OCI-LY7 (cell line): ENCODE measurements at regions not wholly inside any gene's neighbourhood (a gene's known extent, or its start where the extent isn't known, plus 50 kb on each side); places are given as distances from the start of the nearest gene placed in this dataset.

Experiments used
- BruUV-seq: library from RNA; stranded (reverse); fragments of 400-500 nt; replicated peaks from 2 replicates; lab custom pipeline; 2021; lab: Mats Ljungman, UMichigan
- CTCF ChIA-PET: fragments of 300-600 bp; sonication (Branson Sonifier 250); formaldehyde crosslinking; loops from one replicate; lab custom pipeline; 2022; ENCODE audit warnings: antibody characterized with exemption; ENCODE audit not compliant: unreplicated experiment; lab: Charles Lee
- POLR2A ChIA-PET: fragments of 300-600 bp; sonication (Branson Sonifier 250); formaldehyde crosslinking; loops from one replicate; lab custom pipeline; 2022; ENCODE audit warnings: antibody characterized with exemption; lab: Charles Lee
- DNase-seq: peaks from one replicate; pipeline ENCODE4 v3.0.0-alpha.2; 2015; ENCODE audit warnings: low spot score
- H2AFZ ChIP-seq: fragments of 200-600 bp; sonication (generic), shearing (Covaris generic); 2 replicates; pipeline ENCODE4 v1.6.1; 2014; ENCODE audit warnings: mild to moderate bottlenecking, antibody characterized with exemption, low read length, moderate library complexity
- H3K27ac ChIP-seq: fragments of 200-600 bp; sonication (generic); 2 replicates; pipeline ENCODE4 v1.5.1; 2014; ENCODE audit warnings: mixed run types, low read depth, mild to moderate bottlenecking, moderate library complexity, low read length, inconsistent platforms; ENCODE audit not compliant: poor library complexity, severe bottlenecking
- H3K36me3 ChIP-seq: fragments of 200-600 bp; sonication (generic); 2 replicates; pipeline ENCODE4 v1.6.1; 2014; ENCODE audit warnings: mild to moderate bottlenecking, antibody characterized with exemption, low read length, moderate library complexity, mixed read lengths; ENCODE audit not compliant: insufficient read depth
- H3K4me1 ChIP-seq: fragments of 200-600 bp; sonication (generic); 2 replicates; pipeline ENCODE4 v1.5.1; 2014; ENCODE audit warnings: mild to moderate bottlenecking, low read length; ENCODE audit not compliant: insufficient read depth, poor library complexity, severe bottlenecking
- H3K4me2 ChIP-seq: fragments of 200-600 bp; sonication (generic); 2 replicates; pipeline ENCODE4 v1.6.1; 2014; ENCODE audit warnings: mild to moderate bottlenecking, low read length
- H3K4me3 ChIP-seq: fragments of 200-600 bp; sonication (generic); 2 replicates; pipeline ENCODE4 v1.5.1; 2014; ENCODE audit warnings: mild to moderate bottlenecking, low read depth, low read length; ENCODE audit not compliant: poor library complexity, severe bottlenecking
- H3K79me2 ChIP-seq: fragments of 200-600 bp; sonication (generic); 2 replicates; pipeline ENCODE4 v1.6.1; 2016; ENCODE audit warnings: low read depth, mild to moderate bottlenecking, low read length, moderate library complexity, mixed read lengths; ENCODE audit not compliant: insufficient read depth
- H3K9me2 ChIP-seq: fragments of 200-600 bp; sonication (generic); 2 replicates; pipeline ENCODE4 v1.6.1; 2016; ENCODE audit warnings: mild to moderate bottlenecking, low read length, mixed read lengths; ENCODE audit not compliant: insufficient read depth
- H3K9me3 ChIP-seq: fragments of 200-600 bp; sonication (generic); 2 replicates; pipeline ENCODE4 v1.6.1; 2014; ENCODE audit warnings: mild to moderate bottlenecking, mixed run types, low read length, mixed read lengths
- H4K20me1 ChIP-seq: fragments of 200-600 bp; sonication (generic); 2 replicates; pipeline ENCODE4 v1.6.1; 2014; ENCODE audit warnings: mild to moderate bottlenecking, antibody characterized with exemption, low read length, moderate library complexity, mixed read lengths; ENCODE audit not compliant: insufficient read depth
- CTCF ChIP-seq: fragments of 200-600 bp; sonication (generic); conservative IDR thresholded peaks from 2 replicates; pipeline ENCODE4 v1.5.1; 2014; ENCODE audit warnings: mild to moderate bottlenecking, antibody characterized with exemption, low read length, moderate library complexity, mixed read lengths
- EZH2phosphoT487 ChIP-seq: fragments of 200-600 bp; sonication (generic); IDR thresholded peaks from 2 replicates; pipeline ENCODE4 v1.6.1; 2018; ENCODE audit warnings: low read depth, borderline replicate concordance, mild to moderate bottlenecking, mixed run types, antibody characterized with exemption, low read length, moderate library complexity, mixed read lengths
- intact Hi-C: fragments of 100-400 bp; cut with micrococcal nuclease; formaldehyde crosslinking; loops from one replicate; pipeline ENCODE4 v1.10.0; 2022; ENCODE audit not compliant: unreplicated experiment

- Histone ChIP-seq H4K20me1 (no peaks in the 10 kb centered on the region), H3K9me3 (no peaks in the 10 kb centered on the region), H3K9me2 (no peaks in the 10 kb centered on the region), H3K4me1 (no peaks in the 10 kb centered on the region), H3K27ac (no peak overlapping the region), H2AFZ (no peak overlapping the region), H3K4me3 (no peak overlapping the region), H3K4me2 (no peak overlapping the region), H3K36me3 (no peaks in the 10 kb centered on the region), H3K79me2 (no peaks in the 10 kb centered on the region)
- TF ChIP-seq EZH2phosphoT487 (no peak), CTCF (no peak)
- no TSS peak for BruUV-seq
- DNase-seq: no peak
- ChIA-PET POLR2A (no interaction called here), CTCF (no interaction called here)
- intact Hi-C loops: no loop called here
Observed at GRCh38 chr10:44317856-44318255, 67.0 kb downstream of the CXCL12 start.

DNA sequence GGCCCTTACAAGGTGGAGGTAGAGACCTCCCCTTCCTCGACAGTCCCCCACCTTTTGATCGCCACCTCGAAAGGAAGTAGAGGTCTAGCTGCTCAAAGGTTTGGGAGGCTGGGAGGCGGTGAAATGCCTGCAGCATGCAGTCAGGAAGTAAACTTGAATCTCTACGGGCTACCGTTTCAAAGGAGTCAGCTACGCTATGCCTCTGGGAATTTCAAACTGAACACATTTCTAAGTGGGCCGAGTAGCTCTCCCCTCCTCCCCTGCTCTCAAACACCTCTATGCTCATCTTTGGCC is 68.0 kb downstream of the CXCL12 start:
- DNase-seq: no peak
- Histone ChIP-seq H3K4me2 (no peak overlapping the region), H4K20me1 (no peaks in the 10 kb centered on the region), H3K27ac (no peak overlapping the region), H2AFZ (no peak overlapping the region), H3K4me1 (no peaks in the 10 kb centered on the region), H3K79me2 (no peaks in the 10 kb centered on the region), H3K9me3 (no peaks in the 10 kb centered on the region), H3K36me3 (no peaks in the 10 kb centered on the region), H3K4me3 (no peak overlapping the region), H3K9me2 (no peaks in the 10 kb centered on the region)
- no TSS peak for BruUV-seq
- TF ChIP-seq CTCF: no peak
- POLR2A ChIA-PET: interaction anchor here (0.6 kb wide), 1 partner anchor 555 kb away, joined by 3 read pairs; no protein-coding TSS in a partner anchor
- intact Hi-C loops: no loop called here
- CTCF ChIA-PET: interaction anchor here (0.6 kb wide), 1 partner anchor 430 kb away, joined by 5 read pairs; no protein-coding TSS in a partner anchor

- no peaks in the 10 kb centered on the region for H3K9me3 ChIP-seq
- ChIA-PET POLR2A (interaction anchor here (0.6 kb wide), 2 partner anchors 92 to 556 kb away, joined by 3 to 4 read pairs; no protein-coding TSS in a partner anchor), CTCF (interaction anchor here (0.6 kb wide), 2 partner anchors 40 to 431 kb away, joined by 3 to 5 read pairs; no protein-coding TSS in a partner anchor)
- DNase-seq: peak; percentile 74
- H4K20me1 ChIP-seq: no peaks in the 10 kb centered on the region
- H3K79me2 ChIP-seq: no peaks in the 10 kb centered on the region
- TF ChIP-seq CTCF (no peak), EZH2phosphoT487 (no peak)
- no peak overlapping the region for H3K4me3 ChIP-seq
- no peaks in the 10 kb centered on the region for H3K4me1 ChIP-seq
- intact Hi-C loops: no loop called here
- no peak overlapping the region for H2AFZ ChIP-seq
- no peak overlapping the region for H3K4me2 ChIP-seq
- BruUV-seq: no TSS peak
- H3K9me2 ChIP-seq: no peaks in the 10 kb centered on the region
- no peaks in the 10 kb centered on the region for H3K36me3 ChIP-seq
- no peak overlapping the region for H3K27ac ChIP-seq
Observed at GRCh38 chr10:44316187-44316921, 68.5 kb downstream of the CXCL12 start.
